ENCODE measurements at regions not wholly inside any gene's neighbourhood (a gene's known extent, or its start where the extent isn't known, plus 50 kb on each side); places are given as distances from the start of the nearest gene placed in this dataset.

DNA sequence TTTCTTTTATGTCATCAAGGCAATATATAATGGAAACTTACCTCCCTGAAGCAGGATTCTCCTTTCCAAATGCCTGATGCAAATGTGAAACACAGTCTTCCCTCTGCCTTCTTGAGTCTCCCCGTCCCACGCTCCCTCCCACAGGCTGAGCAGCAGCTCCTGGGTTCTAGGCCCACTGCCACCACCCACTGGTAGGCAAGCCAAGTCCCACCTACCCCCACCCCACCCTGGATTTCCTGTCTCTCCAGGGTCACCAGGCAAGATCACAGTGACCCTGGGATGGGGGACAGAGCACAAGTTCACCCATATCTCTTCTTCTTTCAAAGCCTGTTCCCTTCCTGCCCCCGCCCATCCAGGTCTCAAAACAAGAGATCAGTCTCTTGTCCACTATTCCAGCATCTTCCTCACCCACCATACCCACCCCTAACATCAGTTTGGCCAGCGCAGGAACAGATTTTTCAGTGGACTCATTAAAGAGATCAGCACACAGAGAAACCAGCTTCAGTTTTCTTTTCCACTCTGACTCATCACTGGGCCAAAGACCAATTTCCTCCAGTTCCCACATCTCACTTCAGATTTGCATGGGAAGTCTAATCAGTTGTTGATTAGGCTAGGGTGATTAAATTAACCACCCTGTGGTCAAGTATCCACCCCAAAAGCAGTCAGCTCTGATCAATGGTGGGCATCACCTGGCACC, 151.5 kb downstream of the ACTL7B start:
- TF ChIP-seq CTCF (IDR thresholded peaks at IDR 0.05) (no peak), POLR2A (IDR thresholded peaks at IDR 0.05) (no peak), EP300 (IDR thresholded peaks at IDR 0.05) (no peak), POLR2AphosphoS5 (IDR thresholded peaks at IDR 0.05) (peak in 1 of 3 donors; percentile 25)
